22Rv1 (cell line): ENCODE measurements at regions not wholly inside any gene's neighbourhood (a gene's known extent, or its start where the extent isn't known, plus 50 kb on each side); places are given as distances from the start of the nearest gene placed in this dataset.

Source experiments
- H3K27ac ChIP-seq: fragments of 450-650 bp; 2 replicates; pipeline ENCODE4 v1.5.1; 2017
- CTCF ChIP-seq: fragments of 450-650 bp; IDR thresholded peaks from 2 replicates; pipeline ENCODE4 v1.5.1; 2017; ENCODE audit warnings: mild to moderate bottlenecking
- ZFX ChIP-seq: fragments of 450-650 bp; IDR thresholded peaks from 2 replicates; pipeline ENCODE4 v1.6.1; 2017; ENCODE audit warnings: antibody characterized with exemption, borderline replicate concordance

DNA sequence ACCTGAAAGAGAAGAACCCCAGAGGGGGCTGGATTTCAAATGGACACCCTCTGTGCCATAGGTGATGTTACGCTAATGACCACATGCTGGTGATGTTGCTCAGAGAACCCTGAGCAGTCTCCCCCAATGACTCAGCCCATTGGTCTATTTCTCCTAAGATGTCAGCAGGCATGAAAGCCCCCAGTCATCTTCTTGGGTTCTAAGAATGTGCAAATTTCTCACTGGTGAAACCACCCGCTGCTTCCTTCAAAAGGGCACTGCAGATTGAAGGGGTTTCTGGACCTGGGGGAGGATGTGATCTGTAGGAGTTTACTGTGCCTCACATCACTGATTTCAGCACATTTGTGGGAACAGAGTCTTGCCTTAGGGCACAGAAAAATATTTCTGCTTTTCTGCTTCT is 298.4 kb upstream of the MOCS1 start:
- H3K27ac ChIP-seq, result no peak overlapping the region
- no peak for TF ChIP-seq ZFX
- no peak for TF ChIP-seq CTCF

- TF ChIP-seq ZFX (no peak), CTCF (no peak)
- no peak overlapping the region for H3K27ac ChIP-seq
Measured at GRCh38 chr6:40227735-40228134, 293.5 kb upstream of the MOCS1 start.

DNA sequence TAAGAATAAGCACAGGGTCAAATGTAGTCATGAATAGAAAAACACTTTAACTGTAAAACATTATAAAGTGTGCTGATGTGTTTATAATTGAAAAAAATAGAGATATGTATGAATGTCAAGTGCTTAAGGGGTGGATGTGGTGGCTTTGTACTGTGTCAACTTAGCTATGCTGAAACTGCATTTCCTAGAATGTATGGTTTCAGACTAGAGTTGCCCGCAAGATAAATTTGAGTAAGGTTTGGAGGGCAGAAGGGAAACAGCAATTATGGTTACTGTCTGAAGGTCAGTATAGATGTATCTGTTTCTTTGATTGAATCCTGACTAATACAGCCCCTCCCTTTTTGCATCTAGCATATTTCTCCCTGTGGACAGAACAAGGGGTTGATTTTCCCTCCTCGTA is 288.1 kb upstream of the MOCS1 start:
- H3K27ac ChIP-seq, result no peak overlapping the region
- TF ChIP-seq CTCF (no peak), ZFX (no peak)

GRCh38 chr6:40219799-40220198 is 285.5 kb upstream of the MOCS1 start:
- H3K27ac ChIP-seq, result no peak overlapping the region

DNA sequence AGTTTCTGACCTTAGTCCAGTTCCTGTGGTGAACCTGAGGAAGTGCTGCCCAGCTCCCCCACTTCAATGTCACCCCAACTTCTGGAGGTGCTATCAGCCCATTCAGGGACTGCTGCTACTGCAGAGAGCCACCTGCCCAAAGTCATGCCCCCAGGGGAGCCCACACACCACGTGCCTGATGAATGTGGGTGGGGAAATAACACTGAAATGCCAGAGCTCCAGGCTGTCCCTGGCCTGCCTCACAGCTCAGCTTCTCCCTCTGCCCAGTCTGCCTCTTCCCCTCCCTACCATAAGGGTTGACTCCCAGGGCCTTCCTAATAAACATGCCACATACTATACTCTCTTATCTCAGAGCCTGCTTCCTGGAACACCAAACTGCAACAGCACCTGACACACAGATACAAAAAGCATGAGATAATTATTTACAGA is 276.4 kb upstream of the MOCS1 start:
- no peak overlapping the region for H3K27ac ChIP-seq
- TF ChIP-seq ZFX, result no peak
- no peak for TF ChIP-seq CTCF

More at GRCh38 chr6:40219799-40220198, 285.5 kb upstream of the MOCS1 start:
- no peak for TF ChIP-seq CTCF
- no peak for TF ChIP-seq ZFX

DNA sequence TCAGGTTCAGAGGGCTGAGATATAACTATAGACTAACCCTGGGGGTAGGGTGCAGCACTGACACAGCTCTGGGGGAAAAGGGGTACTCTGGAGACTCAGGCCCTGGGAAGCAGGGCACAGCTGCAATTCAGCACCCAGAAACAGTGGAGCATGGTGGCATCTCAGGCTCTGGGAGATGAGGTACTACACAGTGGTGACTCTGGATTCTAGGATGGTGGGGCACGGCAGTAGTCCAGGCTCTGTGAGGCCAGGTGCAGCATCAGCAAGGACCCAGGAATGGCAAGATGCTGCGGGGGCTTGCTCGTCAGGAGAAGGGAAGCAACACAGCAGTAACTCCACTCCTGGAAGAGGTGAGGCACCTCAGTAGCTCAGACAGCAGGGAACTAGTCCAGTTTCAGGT is 271.5 kb upstream of the MOCS1 start:
- TF ChIP-seq ZFX (no peak), CTCF (no peak)
- H3K27ac ChIP-seq, result no peak overlapping the region

DNA sequence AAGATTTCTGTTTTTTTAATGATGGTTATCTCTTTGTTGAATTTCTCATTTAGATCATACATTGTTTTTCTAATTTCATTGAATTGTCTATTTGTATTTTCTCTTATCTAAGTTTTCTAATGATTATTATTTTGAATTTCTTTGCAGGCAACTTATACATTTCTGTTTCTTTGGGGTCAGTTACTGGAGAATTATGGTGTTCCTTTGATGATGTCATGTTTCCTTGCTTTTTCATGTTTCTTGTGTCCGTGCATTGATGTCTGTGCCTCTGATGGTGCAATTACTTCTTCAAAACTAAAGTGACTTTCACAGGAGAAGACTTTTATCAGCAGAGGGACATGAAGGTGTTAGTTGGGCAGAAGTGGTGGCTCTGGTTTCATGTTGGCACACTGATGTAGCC is 270.7 kb upstream of the MOCS1 start:
- TF ChIP-seq ZFX (no peak), CTCF (no peak)
- H3K27ac ChIP-seq, result no peak overlapping the region

GRCh38 chr6:40197371-40197770 is 263.1 kb upstream of the MOCS1 start:
- no peak overlapping the region for H3K27ac ChIP-seq
- TF ChIP-seq CTCF (no peak), ZFX (no peak)
